ENCODE measurements at regions not wholly inside any gene's neighbourhood (a gene's known extent, or its start where the extent isn't known, plus 50 kb on each side); places are given as distances from the start of the nearest gene placed in this dataset.
"Not testable (repeated sequence)": the region's sequence is repeated elsewhere in the genome, so short reads cannot be mapped to it uniquely, and the experiment has no call there.

DNA sequence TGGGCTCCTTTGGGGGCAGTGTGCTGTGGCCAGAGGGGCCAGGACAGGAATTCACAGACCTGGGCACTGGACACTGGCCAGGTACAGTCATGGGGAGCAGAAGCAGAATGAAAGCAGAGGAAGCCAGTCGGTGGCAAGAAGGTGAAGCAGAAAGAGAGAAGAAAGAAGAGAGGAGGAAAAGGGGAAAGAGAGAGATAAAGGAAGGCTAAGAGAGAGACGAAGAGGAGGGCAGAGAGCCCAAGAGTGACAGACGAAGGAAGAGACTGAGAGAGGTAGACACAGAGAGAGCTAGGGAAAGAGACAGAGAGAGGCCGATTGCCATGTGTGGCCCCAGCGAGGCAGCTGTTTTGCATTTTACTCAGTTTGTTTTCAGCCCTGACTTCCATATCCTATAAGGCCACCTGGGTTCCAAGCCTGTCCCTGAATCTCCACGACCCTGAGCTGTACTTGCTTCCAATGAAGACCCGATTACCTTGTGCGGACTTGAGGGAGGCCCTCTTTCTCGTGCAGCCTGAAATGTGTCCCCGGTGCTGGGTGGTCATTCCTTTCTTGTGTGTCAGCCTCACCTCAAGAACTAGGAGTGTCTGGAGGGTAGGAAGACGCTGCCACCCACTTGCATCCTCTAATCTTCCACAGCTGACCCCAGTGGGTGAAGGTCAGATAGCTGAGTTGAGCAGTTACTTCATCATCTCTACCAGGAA lies 73.9 kb downstream of the LSM3 start:
- no peak for DNase-seq

DNA sequence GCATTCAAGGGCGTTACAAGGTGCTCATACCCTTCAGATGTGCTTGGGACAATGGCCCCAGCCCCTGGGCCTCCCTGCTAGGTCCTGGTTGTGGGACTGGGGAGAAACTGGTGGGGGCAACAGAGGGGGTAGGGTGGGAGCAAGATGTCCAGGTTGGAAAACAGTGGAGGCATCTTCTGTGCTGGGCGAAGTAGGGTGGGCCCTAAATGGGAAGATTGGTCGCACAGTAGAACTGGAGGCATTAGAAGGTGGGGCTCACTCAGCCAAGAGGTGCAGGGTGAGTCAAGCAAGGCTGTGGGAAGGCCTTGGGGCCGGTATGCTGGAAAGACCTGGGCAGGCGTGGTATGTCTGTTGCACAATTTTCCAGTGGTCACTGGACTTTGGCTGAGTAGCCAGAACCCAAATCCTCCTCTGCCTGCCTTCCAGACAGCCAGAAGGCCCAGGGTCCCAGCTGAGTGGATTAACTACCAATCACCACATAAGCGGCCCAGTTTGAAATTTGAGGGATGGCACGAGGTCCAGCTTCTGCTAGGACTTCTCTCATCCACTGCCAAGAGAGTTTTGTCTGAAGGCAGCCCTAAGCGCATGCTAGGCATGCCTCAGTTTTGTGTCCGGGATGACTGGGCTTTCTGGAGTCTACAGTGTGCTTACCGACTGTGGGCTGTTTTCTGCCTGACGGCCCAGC lies 74.5 kb downstream of the LSM3 start:
- no peak for DNase-seq

DNA sequence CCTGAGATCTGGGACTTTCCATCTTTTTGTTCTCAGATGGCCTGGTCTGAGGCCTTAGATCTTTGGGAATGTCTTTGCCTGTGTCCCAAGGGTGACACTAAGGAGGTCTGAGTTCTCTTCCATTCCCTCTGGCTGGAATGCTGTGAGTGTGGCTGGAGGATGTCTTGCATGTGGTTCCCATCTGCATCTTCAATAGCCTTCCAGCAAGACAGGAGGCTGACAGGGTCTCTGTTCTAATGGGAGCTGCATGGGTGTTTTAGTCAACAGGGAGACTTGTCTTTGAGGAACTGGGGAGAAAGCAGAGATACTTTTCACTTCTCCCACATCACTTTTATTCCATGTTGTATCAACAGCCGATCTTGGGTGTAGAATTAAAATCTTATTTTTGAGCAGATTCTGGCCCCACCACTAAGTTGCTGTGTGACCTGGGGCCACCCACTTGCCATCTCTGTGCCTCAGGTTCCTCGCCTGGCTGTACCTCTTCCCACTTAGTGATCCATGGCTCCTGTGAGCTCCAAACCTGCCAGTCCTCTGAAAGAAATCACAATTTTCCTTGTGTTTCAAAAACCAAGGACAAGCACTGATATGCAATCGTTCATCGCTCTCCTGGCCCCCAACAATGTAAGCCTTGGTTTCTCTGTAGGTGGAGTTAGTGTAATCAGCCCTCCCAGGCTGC lies 75.2 kb downstream of the LSM3 start:
- DNase-seq, result no peak

DNA sequence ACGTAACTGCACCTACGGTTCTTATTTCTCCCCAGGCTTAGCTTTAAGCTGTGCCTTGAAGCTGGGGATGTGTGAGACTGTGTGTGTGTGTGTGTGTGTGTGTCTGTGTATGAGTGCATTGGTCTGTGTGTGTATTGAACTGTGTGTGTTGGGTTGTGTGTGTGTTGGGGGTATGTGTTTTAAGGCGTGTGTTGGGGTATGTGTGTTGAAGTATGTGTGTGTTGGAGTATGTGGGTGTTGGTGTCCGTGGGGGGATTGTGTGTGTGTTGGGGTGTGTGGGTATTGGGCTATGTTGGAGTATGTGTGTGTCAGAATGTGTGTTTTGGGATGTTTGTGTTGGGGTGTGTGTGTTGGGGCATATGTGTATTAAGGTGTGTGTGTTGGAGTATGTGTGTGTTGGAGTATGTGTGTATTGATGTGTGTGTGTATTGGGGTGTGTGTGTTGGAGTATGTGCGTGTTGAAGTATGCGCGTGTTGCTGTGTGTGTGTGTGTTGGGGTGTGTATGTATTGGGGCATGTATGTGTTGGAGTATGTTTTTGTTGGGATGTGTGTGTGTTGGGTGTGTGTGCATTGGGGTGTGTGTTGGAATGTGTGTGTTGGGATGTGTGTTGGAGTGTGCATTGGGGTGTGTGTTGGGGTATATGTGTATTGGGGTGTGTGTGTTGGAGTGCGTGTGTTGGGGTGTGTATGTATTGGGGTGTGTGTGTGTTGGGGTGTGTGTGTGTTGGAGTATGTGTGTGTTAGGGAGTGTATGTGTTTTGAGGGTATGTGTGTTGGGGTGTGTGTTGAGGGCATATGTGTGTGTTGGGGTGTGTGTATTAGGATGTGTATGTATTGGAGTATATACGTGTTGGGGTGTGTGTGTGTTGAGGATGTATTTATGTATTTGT lies 76.4 kb downstream of the LSM3 start:
- no peak for DNase-seq

DNA sequence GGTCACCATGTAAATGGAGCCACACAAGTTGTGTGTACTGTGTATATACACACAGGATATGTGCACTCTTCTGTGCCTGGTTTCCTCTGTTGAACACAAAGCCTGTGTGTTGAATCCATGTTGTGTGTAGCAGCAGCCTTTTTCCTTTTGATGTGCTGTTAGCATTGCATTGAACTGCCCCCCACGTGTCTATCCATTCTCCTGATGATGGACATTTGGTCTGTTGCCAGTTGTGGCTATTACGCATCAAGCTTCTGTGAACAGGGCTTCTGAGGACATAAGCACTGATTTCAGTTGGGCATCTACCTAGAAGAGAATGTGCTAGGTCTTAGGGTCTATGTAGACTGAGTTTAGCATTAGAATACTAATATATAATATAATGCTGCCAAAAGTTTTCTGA lies 77.4 kb downstream of the LSM3 start:
- DNase-seq, result no peak

DNA sequence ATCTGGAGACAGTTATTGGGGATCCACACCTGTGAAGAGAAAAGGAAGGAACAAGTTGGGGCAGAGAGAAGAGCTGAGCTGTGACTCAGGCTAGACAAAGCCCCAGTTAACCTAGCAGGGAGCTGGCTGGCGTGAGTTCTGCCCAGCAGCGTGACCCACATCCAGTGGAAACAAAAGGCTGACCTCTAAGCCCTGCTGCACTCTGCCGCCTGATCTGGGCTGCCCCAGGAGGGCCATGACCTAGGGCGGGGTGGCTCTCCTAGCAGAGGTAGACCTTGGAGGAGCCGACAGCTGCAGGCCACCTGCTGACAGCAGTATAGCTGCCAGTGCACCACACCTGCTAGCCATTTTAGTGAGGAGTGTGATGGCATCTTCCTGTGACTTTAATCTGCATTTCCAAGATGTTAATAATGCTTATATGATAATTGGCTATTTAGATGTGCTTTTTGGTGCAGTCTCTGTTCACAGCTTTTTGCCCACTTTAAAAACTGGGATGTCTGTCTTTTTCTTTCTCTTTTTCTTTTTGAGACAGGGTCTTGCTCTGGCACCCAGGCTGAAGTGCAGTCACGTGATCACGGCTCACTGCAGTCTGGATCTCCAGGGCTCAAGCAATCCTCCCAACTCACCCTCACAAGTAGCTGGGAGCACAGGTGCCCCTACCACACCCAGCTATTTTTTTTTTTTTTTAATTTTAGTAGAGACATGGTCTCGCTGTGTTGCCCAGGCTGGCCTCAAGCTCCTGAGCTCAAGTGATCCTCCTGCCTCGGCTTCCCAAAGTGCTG lies 78.1 kb downstream of the LSM3 start:
- no peak for DNase-seq

DNA sequence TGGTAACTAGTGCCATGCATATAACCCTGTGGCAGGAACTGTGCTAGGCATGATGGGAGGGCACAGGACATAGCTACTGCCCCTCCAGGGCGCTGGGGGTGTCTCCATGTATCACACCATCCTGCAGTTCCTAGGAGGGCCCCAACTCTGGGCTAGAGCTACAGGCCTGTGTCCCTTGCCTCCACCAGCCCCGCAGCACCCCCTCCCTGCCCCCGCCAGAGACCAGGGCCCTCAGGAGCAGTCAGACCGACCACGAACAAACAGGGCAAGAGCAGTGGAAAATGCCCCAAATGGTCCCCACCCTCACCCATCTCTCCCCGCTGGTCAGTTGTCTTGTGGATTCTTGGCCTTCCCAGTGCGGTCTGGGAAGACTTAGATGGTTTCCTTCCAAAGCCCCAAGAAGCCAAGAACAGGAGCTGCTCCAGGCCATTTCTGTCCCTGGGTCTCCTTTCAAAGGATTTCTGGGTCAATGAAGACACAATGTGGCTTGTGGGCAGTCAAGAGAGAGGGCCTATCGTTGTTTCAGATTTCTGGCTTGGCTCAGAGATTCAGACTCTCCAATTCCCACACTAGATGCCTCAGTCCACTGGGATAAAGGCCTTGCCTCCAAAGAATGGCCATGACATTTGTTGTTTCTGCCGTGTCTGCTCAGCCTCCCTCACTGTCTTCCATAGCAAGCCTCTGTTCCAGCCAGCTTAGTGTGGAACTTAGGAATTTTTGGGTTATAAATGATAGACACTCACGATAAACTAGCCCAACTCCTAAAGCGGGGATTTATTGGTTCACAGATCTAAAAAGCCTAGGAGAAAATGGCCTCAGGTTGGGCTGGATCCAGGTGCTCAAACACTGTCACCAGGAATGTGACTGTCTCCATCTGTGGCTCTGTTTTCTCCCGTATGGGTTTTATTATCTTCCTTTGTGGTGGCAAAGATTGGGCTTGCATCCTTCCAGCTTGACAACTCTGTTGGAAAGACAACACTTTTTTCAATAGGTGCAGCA lies 80.6 kb downstream of the LSM3 start:
- no peak for DNase-seq

DNA sequence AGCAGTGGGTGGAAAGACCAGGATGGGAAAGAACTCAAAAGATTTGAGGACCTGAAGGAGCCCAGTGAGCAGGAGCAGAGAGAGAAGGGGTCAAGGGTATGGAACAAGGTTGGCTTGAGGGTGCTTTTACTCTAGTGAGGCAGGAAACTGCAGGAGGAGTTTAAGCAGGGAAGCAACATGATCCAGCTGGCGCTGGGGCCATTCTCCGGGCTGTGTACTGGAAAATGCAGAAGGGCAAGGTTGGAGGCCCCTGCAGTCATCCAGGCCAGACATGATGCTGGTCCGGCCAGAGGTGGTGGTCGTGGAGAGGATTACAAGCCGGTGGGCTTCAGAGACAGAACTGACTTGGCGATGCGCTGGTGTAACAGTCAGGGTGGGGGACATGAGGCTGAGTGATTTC lies 81.8 kb downstream of the LSM3 start:
- no peak for DNase-seq

DNA sequence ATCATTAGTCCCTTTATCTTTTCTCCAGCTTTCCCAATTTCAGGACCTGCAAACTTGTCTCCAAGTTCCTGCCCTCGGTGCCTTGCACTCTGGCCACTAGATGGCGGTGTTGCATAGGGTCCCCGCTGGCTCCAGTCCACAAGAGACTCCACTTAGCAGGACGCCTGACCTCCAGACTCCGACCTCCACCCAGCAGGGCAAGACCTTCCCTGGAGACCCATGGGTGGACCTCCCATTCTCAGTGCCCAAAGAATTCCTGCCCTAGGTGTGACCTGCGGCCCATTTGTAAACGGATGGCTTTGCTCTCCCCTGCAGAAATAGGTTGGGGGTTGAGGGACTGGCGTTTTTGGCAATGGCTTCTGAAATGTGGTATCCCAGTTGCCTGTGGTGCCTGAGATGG lies 82.6 kb downstream of the LSM3 start:
- DNase-seq, result no peak

DNA sequence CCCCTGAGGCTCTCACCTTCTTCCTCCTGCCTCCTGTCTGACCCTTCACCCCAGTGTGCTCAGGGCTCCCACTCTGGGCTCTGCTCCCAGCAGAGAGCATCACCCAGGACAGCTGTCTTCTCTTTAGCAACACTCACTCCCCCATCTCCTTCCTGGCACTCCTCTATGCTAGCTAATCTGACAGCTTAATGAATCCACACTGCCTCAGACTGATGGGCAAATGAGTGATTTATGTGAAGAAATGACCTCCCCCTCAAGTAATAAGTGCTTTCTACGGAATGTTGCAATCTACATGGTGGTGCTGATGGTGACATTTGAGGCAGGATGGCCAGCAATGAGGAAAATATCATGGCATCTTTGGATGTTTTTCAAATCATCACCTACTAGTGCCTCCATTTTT lies 83.6 kb downstream of the LSM3 start:
- DNase-seq, result no peak

DNA sequence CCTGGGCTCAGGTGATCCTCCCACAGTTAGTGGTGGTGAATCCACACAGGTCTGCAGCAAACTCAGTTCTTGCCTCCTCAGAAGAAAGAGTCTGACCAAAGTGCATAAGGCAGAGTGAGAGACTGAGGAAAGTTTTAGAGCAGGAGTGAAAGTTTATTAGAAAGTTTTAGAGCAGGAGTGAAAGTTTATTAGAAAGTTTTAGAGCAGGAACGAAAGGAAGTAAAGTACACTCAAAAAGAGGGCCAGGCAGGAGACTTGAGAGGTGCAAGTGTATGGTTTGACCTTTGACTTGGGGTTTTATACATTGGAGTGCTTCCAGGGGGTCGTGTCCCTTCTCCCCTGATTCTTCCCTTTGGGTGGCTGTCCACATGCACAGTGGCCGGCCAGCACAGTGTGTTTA lies 84.2 kb downstream of the LSM3 start:
- no peak for DNase-seq

DNA sequence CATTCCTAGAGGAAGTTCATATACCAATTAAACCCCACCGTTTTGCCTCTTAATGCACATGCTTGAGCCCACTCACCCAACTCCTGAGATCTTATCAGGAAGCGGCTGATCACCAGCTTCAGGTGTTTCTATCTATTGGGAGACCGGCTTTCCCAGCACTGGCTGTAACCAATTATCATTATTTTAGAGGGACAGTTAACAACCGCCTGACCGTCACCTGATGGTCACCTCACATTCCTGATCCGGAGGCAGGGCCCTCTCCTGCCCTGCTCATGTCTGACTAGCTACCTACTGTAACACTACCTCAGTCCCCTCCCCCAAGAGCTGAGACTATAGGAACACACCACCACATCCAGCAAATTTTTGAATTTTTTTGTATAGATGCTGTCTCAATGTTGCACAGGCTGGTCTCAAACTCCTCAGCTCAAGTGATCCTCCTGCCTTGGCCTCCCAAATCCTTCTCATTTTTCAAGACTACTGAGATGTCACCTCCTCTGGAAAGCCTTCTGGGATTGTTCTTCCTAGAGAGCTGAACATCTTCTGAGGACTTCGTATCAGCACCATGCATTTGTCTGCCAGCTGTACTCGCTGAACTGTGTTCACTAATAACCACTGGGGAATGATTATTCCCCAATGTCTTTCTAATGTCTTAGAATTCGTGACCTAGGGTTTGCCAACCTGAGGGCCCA lies 84.8 kb downstream of the LSM3 start:
- no peak for DNase-seq

DNA sequence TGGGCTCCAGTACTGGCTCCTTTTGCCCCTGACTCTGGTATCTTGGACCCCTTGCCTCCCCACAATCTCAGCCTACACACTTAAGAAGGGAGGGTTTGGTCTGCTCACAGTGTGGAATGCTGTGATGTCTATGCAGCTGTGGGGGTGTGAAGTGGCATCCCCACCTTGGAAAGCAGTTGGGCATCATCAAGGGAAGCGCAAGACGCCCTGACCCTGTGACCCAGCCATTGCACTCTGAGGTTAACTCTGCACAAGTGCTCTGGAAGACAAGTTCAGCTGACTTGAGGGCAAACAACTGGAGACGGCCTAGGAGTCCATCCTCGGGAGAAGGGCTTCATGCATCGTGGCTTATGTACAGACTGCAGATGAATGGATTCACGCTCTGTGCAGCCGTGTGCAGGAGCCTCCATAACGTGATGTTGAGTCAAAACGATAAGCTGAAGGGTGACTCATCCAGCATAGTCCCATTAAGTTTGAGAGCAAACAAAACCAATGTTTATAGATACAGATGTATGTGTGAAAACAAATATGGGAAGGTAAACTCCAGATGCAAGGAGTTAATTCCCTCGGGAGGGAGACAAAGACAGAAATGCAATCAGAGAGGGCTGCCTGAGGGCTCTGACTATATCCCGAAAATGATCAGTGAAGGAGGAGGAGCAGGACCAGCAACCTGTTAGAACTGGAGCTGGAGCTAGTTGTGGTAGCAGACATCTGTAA lies 86.8 kb downstream of the LSM3 start:
- DNase-seq, result no peak

DNA sequence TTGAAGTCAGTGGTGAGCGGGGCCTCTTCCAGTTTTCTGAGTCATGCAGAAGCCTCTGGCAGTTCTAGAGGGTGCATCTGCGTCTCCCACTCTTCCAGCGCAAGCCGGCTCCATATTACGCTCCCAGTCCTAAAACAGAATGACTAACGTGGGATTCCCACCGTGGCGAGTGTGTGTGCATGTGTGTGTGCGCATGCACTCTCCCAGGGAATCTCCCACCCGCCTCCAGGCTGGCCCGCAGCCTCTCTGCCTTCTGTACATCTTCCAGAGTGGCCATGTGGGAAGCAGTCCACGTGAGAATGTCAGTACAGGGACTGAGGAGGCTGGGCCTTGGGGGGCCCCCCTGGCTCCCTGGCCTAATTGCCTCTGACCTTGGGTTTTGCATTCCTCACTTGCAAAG lies 87.7 kb downstream of the LSM3 start:
- DNase-seq, result no peak

DNA sequence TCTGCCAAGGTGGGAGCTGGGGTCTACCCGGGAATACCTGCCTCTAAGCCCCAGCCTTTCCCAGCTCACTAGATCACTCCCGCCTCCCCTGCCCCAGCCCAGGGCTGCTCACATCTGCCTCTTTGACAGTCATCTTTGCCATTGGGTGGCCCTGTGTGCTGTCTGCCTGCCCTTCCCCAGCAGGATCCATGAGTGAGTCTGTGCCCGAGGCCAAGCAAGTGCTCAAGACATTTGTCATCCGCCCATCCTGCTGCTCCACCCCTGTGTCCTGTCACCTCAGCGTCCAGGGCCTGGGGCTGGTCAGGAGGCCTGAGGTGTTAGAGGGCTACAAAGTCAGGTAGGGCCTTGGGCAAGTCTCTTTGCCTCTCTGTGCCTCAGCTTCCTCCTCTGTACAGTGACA lies 89.4 kb downstream of the LSM3 start:
- no peak for DNase-seq

DNA sequence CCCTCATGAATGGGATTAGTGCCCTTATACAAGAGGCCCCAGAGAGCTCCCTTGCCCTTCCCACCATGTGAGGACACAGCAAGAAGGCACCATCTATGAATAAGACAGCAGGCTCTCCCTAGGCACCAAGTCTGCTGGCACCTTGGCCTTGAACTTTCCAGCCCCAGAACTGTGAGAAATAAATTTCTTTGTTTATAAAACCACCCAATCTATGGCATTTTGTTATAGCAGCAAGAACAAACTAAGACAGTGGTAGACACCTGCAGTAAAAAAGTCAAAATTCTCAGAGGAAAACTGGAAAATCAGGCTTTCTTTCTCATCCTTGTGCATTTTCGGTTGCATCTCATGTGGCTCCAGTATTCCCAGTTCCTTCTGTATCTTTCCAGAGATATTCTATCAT lies 90.3 kb downstream of the LSM3 start:
- no peak for DNase-seq

DNA sequence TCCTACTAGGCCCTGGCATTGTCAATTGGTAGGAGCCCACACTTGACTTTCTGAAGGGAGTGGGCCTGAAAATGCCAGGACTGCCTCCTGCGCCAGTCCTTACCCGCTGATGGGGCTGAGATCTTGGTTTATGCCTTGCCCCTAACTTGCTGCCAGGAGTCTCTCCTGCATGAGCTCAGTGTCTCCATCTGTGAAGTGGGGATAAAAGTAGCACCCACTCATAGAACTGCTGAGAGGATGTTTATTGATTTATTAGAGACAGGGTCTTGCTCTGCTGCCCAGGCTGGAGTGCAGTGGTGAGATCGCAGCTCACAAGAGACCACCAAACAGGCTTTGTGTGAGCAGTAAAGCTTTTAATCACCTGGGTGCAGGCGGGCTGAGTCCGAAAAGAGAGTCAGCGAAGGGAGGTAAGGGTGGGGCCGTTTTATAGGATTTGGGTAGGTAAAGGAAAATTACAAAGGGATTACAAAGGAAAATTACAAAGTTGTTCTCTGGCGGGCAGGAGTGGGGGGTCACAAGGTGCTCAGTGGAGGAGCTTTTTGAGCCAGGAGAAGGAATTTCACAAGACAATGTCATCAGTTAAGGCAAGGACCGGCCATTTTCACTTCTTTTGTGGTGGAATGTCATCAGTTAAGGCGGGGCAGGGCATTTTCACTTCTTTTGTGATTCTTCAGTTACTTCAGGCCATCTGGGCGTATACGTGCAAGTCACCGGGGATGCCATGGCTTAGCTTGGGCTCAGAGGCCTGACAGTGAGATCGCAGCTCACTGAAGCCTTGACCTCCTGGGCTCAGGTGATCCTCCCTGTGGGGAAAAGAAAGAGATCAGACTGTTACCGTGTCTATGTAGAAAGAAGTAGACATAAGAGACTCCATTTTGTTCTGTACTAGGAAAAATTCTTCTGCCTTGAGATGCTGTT lies 93.7 kb downstream of the LSM3 start:
- DNase-seq, result not testable (repeated sequence)

DNA sequence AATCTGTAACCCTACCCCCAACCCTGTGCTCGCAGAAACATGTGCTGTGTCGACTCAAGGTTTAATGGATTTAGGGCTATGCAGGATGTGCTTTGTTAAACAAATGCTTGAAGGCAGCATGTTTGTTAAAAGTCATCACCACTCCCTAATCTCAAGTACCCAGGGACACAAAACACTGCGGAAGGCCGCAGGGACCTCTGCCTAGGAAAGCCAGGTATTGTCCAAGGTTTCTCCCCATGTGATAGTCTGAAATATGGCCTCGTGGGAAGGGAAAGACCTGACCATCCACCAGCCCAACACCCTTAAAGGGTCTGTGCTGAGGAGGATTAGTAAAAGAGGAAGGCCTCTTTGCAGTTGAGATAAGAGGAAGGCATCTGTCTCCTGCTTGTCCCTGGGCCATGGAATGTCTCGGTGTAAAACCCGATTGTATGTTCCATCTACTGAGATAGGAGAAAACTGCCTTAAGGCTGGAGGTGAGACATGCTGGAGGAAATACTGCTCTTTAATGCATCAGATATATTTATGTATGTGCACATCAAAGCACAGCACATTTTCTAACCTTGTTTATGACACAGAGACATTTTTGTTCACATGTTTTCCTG lies 94.4 kb downstream of the LSM3 start:
- DNase-seq, result not testable (repeated sequence)

Measured in NCI-H2171 (cell line).